Kidney epithelial cell (primary cell): ENCODE measurements at regions not wholly inside any gene's neighbourhood (a gene's known extent, or its start where the extent isn't known, plus 50 kb on each side); places are given as distances from the start of the nearest gene placed in this dataset.

Experiments
- DNase-seq: peaks from one replicate; pipeline ENCODE4 v3.0.0-alpha.2; 2010; ENCODE audit warnings: low read depth
- H3K27me3 ChIP-seq: 2 replicates; pipeline ENCODE4 v1.6.0; 2011; ENCODE audit warnings: low read length; ENCODE audit not compliant: control insufficient read depth, insufficient read depth
- H3K36me3 ChIP-seq: 2 replicates; pipeline ENCODE4 v1.5.1; 2011; ENCODE audit warnings: low read length; ENCODE audit not compliant: control insufficient read depth, insufficient read depth
- H3K4me3 ChIP-seq: 2 replicates; pipeline ENCODE4 v1.5.1; 2011; ENCODE audit warnings: low read depth, mild to moderate bottlenecking, control low read depth, low read length
- TF ChIP-seq, protein P1 (sequence below): IDR thresholded peaks from 2 replicates; pipeline ENCODE4 v1.5.1; 2011; ENCODE audit warnings: mild to moderate bottlenecking, moderate library complexity, low read length, control low read depth, inconsistent platforms; ENCODE audit not compliant: insufficient read depth, poor library complexity, severe bottlenecking

GRCh38 chr15:94691169-94691568 lies 459.8 kb downstream of the MCTP2 start:
- H3K36me3 ChIP-seq = no peaks in the 10 kb centered on the region
- no peaks in the 10 kb centered on the region for H3K27me3 ChIP-seq
- DNase-seq = no peak
- H3K4me3 ChIP-seq = no peak overlapping the region
- TF ChIP-seq, protein P1, sequence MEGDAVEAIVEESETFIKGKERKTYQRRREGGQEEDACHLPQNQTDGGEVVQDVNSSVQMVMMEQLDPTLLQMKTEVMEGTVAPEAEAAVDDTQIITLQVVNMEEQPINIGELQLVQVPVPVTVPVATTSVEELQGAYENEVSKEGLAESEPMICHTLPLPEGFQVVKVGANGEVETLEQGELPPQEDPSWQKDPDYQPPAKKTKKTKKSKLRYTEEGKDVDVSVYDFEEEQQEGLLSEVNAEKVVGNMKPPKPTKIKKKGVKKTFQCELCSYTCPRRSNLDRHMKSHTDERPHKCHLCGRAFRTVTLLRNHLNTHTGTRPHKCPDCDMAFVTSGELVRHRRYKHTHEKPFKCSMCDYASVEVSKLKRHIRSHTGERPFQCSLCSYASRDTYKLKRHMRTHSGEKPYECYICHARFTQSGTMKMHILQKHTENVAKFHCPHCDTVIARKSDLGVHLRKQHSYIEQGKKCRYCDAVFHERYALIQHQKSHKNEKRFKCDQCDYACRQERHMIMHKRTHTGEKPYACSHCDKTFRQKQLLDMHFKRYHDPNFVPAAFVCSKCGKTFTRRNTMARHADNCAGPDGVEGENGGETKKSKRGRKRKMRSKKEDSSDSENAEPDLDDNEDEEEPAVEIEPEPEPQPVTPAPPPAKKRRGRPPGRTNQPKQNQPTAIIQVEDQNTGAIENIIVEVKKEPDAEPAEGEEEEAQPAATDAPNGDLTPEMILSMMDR = no peak

DNA sequence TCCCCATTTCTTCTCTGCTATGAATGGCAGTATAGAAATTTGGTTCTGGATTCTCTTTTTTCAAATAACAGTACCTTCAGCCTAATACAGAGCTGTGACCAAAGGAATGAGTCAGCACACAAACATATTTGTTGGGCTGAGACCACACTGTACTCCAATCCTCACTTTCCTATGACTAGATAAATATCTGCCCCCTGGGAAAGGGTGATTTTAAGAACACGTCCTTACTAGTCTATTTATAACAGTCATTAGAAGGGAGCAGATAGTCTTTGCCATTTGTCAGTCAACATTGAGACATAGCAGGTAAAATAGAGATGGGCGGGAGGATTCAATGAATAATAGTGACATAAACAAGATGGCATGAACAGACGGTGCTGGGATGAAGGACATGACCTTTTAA lies 461.3 kb downstream of the MCTP2 start:
- Histone ChIP-seq H3K36me3 (no peaks in the 10 kb centered on the region), H3K27me3 (no peaks in the 10 kb centered on the region), H3K4me3 (no peak overlapping the region)
- no peak for DNase-seq
- TF ChIP-seq, protein P1 = no peak

- H3K4me3 ChIP-seq = no peak overlapping the region
- no peaks in the 10 kb centered on the region for H3K36me3 ChIP-seq
- DNase-seq = no peak
- TF ChIP-seq, protein P1 = no peak
- H3K27me3 ChIP-seq = no peaks in the 10 kb centered on the region
Measured at GRCh38 chr15:94700211-94700610, 468.9 kb downstream of the MCTP2 start.

DNA sequence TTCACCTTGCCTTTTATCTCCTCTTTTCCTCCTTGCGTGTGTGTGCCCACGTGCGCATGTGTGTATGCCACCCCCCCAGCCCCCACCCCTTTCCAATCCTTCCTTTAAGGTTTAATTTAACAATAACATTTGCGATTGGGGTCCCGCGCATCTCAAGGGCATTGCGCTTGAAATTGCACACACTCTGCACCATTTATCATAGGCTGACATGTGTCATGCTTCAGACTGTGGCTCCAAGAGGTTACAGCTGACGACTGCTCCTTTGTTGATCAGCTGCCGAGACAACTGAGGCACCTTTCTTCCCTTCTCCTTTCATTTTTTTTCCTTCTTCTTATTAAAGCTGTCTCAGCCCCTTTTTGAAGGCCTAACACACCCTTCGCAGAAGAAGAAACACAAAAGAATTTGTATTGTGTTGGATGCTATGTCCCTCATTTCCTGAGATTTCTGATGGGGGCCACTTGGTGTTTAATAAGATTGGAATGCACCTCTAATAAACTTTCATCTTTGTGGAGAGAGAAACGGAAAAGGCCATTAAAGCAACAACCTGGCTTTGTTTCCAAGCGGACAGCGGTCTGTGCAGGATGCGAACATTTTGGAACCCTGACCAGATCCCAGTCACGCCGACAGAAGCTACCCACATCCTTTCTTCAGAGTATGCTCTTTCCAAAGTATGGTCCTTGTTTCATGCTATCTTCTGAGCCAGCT lies 470.1 kb downstream of the MCTP2 start:
- DNase-seq = no peak
- H3K4me3 ChIP-seq = no peak overlapping the region
- H3K27me3 ChIP-seq = no peaks in the 10 kb centered on the region
- no peaks in the 10 kb centered on the region for H3K36me3 ChIP-seq
- TF ChIP-seq, protein P1 = no peak

GRCh38 chr15:94703596-94703995 lies 472.2 kb downstream of the MCTP2 start:
- no peak for DNase-seq
- Histone ChIP-seq H3K4me3 (no peak overlapping the region), H3K36me3 (no peaks in the 10 kb centered on the region), H3K27me3 (no peaks in the 10 kb centered on the region)
- TF ChIP-seq, protein P1 = no peak

DNA sequence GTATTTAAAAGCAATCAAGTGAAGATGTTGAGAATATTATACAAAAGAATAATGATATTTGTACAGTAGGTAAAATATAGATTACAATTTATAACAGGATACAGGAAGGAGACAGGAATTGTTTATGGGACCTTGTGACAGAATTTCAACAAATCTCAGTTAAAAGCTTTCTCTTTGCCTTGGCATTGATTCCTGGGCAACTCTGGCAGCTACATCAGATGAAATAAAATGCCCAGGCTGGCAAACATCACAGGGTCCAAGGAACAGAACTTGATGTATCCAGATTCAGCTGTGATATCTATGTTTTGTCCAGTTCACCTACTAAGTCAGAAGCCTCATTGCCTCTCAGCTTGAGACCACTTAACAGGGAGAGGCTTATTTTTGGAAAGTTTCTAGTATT lies 473.1 kb downstream of the MCTP2 start:
- DNase-seq = no peak
- Histone ChIP-seq H3K27me3 (no peaks in the 10 kb centered on the region), H3K36me3 (no peaks in the 10 kb centered on the region), H3K4me3 (no peak overlapping the region)
- TF ChIP-seq, protein P1 = no peak
